Neutrophil (primary cell): ENCODE measurements at regions not wholly inside any gene's neighbourhood (a gene's known extent, or its start where the extent isn't known, plus 50 kb on each side); places are given as distances from the start of the nearest gene placed in this dataset.

Experiments used
- H3K27ac ChIP-seq: fragments of 200-600 bp; sonication (generic); 2 replicates; pipeline ENCODE4 v1.5.1; 2016; ENCODE audit warnings: mild to moderate bottlenecking, moderate library complexity
- H3K27me3 ChIP-seq: fragments of 200-600 bp; sonication (generic); 2 replicates; pipeline ENCODE4 v1.6.0; 2016; ENCODE audit warnings: mild to moderate bottlenecking
- H3K36me3 ChIP-seq: fragments of 200-600 bp; sonication (generic); 2 replicates; pipeline ENCODE4 v1.5.1; 2017
- H3K4me1 ChIP-seq, 2 experiments: fragments of 200-600 bp in 1 of 2; sonication (generic) in 1 of 2; 1 replicate in 1 of 2; 2 replicates in 1 of 2; pipeline versions ENCODE4 v1.5.1 to v1.6.1; 2013 to 2016; ENCODE audit warnings: low read depth in 1 of 2, low read length in 1 of 2, mild to moderate bottlenecking in 1 of 2, moderate library complexity in 1 of 2; ENCODE audit not compliant: control insufficient read depth in 1 of 2, insufficient read depth in 1 of 2
- H3K4me3 ChIP-seq, 2 experiments: fragments of 200-600 bp in 1 of 2; sonication (generic) in 1 of 2; 1 replicate in 1 of 2; 2 replicates in 1 of 2; pipeline ENCODE4 v1.5.1; 2013 to 2016; ENCODE audit warnings: low read depth in 1 of 2, low read length in 1 of 2, mild to moderate bottlenecking in 1 of 2, moderate library complexity in 1 of 2
- H3K9me3 ChIP-seq: fragments of 200-600 bp; sonication (generic); 2 replicates; pipeline ENCODE4 v1.5.1; 2016
- TF ChIP-seq, protein P1 (sequence below): fragments of 200-600 bp; sonication (generic); IDR thresholded peaks from 2 replicates; pipeline ENCODE4 v1.5.1; 2016; ENCODE audit warnings: antibody characterized with exemption

DNA sequence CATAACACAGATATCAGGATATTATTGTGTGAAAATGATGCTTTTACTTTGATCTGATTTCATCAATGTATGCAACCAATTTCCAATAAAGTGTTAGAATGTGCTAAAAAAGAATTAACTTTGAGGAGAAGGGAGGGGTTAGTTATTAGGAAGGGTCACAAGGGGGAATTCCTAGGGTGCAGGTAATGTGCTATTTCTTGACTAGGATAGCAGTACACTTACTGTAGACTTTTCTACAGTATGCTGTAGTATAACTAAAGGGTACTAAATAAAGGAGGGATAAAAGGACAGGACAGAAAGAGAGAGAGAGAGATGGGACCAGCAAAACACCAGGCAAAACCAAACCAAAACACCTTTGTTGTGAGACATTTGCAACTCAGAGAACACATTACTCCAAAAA, 121.4 kb upstream of the RAP1B start:
- no peaks in the 10 kb centered on the region for H3K9me3 ChIP-seq
- H3K27me3 ChIP-seq: no peaks in the 10 kb centered on the region
- H3K4me3 ChIP-seq: no peak overlapping the region
- no peaks in the 10 kb centered on the region for H3K36me3 ChIP-seq
- peaks cover 0 to 3% of the 10 kb centered on the region in 2 experiments for H3K4me1 ChIP-seq
- TF ChIP-seq, protein P1, sequence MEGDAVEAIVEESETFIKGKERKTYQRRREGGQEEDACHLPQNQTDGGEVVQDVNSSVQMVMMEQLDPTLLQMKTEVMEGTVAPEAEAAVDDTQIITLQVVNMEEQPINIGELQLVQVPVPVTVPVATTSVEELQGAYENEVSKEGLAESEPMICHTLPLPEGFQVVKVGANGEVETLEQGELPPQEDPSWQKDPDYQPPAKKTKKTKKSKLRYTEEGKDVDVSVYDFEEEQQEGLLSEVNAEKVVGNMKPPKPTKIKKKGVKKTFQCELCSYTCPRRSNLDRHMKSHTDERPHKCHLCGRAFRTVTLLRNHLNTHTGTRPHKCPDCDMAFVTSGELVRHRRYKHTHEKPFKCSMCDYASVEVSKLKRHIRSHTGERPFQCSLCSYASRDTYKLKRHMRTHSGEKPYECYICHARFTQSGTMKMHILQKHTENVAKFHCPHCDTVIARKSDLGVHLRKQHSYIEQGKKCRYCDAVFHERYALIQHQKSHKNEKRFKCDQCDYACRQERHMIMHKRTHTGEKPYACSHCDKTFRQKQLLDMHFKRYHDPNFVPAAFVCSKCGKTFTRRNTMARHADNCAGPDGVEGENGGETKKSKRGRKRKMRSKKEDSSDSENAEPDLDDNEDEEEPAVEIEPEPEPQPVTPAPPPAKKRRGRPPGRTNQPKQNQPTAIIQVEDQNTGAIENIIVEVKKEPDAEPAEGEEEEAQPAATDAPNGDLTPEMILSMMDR: no peak
- H3K27ac ChIP-seq: no peak overlapping the region

DNA sequence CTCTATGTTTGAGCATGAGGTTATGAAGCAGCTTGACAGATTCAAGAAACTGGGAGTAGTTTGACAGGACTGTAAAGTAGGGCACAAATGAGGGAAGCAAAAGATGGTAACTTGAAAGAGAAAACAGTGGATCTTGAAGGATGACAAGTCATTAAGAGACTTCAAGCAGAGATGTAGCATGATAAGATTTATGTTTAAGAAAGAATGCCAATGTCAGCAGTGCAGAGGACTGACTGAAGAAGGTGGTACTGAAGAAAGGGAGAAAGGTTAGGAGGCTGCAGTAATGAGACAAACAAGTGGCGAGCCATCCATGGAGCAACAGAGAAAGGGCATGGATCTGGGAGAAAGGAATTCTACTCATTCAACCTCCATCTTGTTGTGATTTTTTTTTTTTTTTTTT, 120.2 kb upstream of the RAP1B start:
- Histone ChIP-seq H3K36me3 (no peaks in the 10 kb centered on the region), H3K4me1 (peaks cover 0 to 6% of the 10 kb centered on the region in 2 experiments), H3K9me3 (no peaks in the 10 kb centered on the region), H3K4me3 (no peak overlapping the region), H3K27ac (no peak overlapping the region), H3K27me3 (no peaks in the 10 kb centered on the region)
- TF ChIP-seq, protein P1: no peak

DNA sequence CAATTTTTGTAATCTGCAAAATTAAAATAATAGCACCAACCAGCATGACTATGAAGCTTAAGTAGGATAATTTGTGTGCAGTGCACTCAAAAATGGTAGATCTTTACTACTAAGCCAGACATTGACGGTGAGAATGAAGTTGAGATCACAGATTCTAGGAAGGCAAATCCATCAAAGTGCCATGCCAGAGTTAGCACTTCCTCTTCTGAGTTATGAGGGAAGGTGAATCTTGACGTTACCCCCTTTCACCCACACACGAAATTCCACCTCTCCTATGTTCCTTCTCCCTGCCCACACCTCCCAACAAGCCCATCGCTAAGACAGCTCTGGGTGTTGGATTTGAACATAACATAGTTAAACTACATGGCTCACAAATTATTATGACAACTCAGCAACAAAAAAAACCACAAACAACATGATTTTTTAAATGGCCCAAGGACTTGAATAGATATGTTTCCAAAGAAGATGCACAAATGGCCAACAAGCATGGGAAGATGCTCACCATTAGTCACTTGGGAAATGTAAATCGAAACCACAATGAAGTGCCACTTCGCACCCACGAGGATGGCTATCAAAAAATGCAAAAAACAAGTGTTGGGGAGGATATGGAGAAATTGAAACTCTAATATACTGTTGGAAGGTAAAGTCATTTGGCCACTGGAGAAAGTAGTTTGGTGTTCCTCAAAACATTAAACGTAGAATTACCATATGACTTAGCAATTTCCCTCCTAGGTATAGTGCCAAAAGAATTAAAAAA, 119.3 kb upstream of the RAP1B start:
- Histone ChIP-seq H3K4me1 (peaks cover 3 to 9% of the 10 kb centered on the region in 2 experiments), H3K27ac (no peak overlapping the region), H3K36me3 (no peaks in the 10 kb centered on the region), H3K9me3 (no peaks in the 10 kb centered on the region), H3K27me3 (no peaks in the 10 kb centered on the region), H3K4me3 (no peak overlapping the region)
- TF ChIP-seq, protein P1: no peak

DNA sequence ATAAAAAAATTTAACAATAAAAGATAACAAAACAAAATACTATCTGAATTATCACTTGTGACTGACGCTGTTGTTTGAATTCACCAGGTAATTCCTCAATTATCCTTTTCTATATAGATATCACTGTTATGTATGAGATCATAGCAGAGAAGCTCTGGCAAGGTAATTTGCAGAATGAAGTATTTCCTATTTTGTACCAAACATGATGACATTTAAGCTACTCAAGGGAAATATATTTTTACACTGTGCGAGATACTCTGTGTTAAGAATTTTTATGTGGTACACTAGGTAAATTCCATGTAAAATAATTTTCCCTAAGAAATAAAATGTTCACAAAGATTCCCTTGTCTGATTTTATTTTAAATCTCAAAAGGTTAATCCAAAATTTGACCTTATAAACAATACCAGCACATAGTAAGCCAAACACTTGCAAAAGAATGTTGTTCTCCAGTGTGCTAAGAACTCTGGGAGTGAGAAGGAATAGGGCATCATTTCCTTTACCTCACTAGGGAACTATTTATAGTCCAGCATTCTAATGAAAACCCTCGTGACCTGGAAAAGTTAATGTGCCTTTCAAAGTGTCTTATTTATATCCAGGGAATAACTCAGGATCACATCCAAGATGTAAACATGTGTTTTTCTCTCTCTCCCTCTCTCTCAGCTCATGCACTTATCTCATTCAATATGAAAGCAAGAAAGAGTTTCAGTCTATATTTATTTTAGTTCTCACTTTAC, 115.2 kb upstream of the RAP1B start:
- no peaks in the 10 kb centered on the region for H3K27me3 ChIP-seq
- TF ChIP-seq, protein P1: no peak
- H3K27ac ChIP-seq: no peak overlapping the region
- peaks cover 13 to 21% of the 10 kb centered on the region in 2 experiments for H3K4me1 ChIP-seq
- H3K9me3 ChIP-seq: no peaks in the 10 kb centered on the region
- no peak overlapping the region for H3K4me3 ChIP-seq
- H3K36me3 ChIP-seq: no peaks in the 10 kb centered on the region

- Histone ChIP-seq H3K36me3 (no peaks in the 10 kb centered on the region), H3K9me3 (no peaks in the 10 kb centered on the region), H3K27me3 (no peaks in the 10 kb centered on the region), H3K4me1 (peaks cover 13 to 21% of the 10 kb centered on the region in 2 experiments), H3K27ac (peak overlapping the region; percentile 64), H3K4me3 (peak overlapping the region in 1 of 2 experiments; percentile 9)
- TF ChIP-seq, protein P1: no peak
These were observed 113.6 kb upstream of the RAP1B start for GRCh38 chr12:68497107-68497506.
